ENCODE measurements at regions not wholly inside any gene's neighbourhood (a gene's known extent, or its start where the extent isn't known, plus 50 kb on each side); places are given as distances from the start of the nearest gene placed in this dataset.

- DNase-seq (ENCODE audit: low spot score): no peak
Measured at GRCh38 chr22:22802339-22802970, 85.2 kb upstream of the IGLL5 start.

DNA sequence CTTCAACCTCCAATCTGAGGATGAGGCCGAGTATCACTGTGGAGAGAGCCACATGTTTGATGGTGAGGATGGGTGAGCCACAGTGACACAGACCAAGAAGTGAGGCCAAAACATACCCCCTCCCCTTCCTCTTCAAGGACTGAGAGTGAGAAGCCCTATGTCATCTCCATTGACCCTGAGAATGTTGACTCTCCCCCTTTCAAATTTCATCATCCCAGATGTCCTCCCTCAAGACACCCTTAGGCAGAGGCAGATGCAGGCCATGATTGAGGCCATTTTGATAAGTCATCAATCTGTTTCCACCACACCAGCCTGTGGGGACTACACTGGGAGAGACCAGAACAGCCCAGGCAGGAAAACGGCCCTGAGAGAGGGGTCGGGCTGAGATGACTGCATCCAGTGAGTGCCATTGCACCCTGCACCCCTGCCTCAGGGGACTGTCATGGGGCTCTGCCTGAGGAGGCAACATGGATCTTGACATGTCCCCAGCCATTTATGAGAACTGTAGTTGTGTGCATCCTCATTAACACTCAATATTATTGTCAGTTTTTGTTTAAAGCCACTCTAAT is 84.2 kb upstream of the IGLL5 start:
- no peak for DNase-seq (ENCODE audit: low spot score)

DNA sequence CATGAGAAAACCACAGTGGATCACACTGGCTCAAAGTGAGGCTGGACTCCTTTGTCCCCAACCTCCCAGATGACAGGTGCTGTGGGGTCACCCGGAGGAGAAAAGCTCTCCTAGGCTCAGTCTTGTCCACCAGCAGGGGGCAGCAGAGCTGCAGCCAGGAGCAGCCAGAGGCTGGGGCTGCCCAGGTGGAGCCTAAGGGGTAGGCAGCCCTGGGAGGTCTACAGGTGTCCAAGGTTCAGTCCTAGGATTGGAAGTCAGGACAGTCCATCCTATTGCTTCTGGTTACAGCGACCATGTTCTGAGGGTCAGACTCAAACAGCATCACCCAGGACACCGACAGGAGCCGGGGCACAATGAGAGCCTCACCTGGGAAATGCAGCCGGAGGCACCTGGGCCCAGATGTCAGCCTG is 77.6 kb upstream of the IGLL5 start:
- no peak for DNase-seq (ENCODE audit: low spot score)

DNA sequence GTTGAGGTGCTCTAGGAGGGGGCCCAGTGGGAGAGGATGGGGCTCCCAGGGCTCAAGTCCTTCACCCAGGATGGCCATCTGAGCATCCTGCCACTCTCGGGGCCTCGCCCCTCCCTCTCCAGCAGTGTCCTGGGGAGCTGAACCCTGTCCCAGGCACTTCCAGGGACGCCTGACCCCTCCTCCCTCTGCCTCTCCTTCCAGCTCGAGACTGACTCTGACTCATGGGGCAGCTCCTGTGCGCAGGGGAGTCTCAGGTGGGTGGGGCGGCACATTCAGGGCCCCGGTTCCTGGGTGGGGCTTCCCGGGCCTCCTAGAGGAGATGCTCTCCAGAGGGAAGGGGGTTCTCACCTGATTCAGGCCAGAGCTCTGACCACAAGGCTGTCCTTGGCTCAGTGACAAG is 77.1 kb upstream of the IGLL5 start:
- DNase-seq (ENCODE audit: low spot score): no peak

DNA sequence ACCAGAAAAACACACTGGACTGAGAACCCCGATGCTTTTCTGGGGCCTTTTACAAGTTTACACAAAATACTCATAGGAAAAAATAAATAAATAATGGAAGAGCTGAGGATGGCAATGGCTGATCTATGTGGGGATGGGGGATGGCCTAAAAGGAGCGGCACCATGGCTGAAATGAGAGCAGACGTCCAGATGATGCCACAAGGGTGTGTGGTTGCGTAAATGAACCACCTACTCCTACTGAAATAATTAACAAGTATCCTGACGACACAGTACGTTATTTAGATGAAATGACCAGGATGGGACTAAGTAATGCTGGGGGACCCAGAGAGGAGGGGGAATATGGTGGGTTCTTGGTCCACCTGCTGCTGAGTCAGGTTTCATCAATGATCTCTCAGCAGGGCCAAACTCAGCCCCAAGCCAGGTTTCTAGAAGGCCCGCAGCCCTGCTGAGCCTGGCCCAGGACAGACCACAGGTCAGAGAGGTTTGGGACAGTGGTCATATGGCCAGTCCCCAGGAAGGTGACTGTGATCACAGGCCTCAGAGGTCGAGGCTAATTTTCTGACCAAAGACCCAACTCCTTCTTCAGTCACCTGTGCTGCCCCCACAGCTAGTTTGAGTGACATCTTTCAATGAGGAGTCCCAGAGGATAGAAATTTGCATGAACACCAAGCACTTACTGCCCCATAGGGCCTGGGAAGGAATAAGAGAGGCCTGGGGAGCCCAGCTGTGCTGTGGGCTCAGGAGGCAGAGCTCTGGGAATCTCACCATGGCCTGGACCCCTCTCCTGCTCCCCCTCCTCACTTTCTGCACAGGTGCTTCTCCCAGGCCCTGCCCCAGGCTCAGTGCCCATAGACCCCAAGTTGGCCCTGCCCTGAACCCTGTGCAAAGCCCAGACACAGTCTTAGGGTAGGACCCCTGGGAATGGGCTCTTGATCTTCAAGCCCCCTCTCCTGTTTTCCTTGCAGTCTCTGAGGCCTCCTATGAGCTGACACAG is 76.3 kb upstream of the IGLL5 start:
- no peak for DNase-seq (ENCODE audit: low spot score)

DNA sequence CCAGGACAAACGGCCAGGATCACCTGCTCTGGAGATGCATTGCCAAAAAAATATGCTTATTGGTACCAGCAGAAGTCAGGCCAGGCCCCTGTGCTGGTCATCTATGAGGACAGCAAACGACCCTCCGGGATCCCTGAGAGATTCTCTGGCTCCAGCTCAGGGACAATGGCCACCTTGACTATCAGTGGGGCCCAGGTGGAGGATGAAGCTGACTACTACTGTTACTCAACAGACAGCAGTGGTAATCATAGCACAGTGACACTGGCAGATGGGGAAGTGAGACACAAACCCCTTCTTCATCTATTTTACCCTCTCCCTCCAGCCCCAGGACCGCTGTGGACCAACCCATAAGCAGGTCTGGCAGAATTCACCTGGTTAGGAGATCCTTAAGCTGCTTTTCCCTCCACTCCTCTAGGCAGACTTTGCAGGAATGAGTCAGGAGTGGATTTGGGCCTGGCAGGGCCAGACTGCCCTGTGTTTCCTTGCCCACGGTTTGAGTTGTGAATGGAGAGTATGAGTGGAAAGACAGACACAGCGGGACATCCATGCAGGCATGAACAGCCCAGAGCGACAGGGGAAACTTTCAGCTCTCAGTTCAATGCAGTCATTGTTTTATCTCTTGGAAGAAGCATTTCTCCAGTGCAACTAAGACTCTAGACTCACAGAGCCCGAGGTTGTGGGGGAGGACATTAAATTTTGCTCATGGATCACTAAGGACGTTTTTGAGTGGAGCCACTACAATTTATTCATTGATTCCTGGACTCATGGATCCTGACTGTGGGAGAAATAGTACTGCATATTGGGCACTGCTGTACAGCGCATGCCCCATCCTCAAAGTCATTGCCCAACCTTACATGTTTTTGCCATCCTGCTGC is 75.3 kb upstream of the IGLL5 start:
- DNase-seq (ENCODE audit: low spot score): no peak

DNA sequence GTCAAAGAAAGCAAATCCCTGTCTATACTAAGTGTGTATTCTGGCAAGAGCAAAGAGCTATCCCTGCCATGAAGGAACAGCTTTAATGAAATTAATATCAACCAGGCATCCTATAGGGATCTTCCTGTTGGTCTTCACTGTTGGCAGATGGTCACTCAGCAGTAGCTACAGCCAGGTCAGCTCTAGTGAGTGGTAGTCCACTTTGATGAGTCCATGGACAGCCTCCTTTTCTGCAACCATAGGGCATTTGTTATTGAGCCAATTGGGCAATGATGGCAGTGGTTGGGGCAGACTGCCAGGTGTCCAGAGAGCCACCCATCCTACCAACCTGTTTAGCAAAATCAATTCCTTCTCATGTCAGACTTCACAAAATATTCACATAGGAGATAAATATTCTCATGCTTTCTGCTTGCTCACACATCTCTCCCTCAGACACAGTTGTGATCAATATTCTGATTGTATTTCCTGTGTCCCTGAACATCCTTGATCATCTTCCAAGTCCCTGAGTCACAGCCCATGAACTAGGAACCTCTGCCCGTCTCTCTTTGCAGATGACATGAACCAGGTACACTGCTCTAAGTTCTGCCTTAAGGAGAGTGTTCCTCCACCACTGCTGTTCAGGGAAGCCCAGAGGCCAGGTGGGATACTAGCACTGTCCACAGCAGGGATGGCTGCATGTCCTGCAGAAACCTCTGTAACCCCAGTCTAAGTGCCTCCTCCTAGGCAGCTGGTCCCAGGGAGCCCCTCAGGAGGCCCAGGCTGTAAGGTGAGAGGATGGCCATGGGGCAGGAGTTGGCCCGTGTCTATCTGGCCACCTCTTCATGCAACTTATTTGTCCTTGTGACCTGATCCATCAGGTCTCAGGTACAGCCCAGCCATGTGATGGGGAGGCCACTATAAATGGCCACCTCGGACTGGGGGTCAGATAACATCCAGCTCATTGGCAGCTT is 74.2 kb upstream of the IGLL5 start:
- DNase-seq (ENCODE audit: low spot score): no peak

- no peak for DNase-seq (ENCODE audit: low spot score)
Measured at GRCh38 chr22:22814666-22815396, 72.8 kb upstream of the IGLL5 start.

DNA sequence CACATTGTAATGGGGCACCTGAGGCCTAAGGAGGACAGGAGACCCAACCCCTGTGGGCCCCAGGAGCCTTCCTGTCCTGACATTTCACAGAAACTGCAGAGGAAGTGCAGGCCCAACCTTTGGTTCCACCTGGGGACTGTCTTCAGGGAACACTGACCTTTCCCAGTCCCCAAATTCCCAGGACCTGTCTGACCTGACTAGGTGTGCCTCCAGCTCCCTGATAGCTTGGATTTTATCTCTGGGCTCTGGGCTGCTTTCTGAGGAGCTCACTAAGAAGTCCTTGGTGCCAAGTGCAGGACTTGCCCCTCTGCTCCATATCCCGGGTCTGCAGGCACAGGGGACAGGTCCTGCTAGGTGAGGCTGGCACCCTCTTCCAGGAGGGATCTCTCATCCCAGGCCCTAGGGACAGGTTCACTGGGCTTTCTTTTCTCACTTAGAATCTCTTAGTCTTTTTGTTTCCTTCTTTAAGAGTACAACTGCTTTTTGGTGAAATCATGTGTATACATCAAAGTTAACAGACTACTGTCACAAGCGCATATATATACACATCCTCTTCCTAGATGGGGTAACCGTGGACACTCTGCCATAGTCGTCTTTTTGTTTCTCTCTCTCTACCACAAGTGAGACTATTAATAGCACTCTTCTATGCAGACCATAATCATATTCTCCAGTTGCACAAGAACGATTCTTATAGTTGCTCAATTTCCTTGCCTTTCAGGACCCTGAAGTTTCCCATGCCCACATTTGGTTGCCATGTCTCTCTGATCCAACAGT is 72.0 kb upstream of the IGLL5 start:
- DNase-seq (ENCODE audit: low spot score): no peak

GRCh38 chr22:22816171-22816514 is 71.5 kb upstream of the IGLL5 start:
- DNase-seq (ENCODE audit: low spot score): no peak

GRCh38 chr22:22816766-22817410 is 70.7 kb upstream of the IGLL5 start:
- DNase-seq (ENCODE audit: low spot score): no peak

DNA sequence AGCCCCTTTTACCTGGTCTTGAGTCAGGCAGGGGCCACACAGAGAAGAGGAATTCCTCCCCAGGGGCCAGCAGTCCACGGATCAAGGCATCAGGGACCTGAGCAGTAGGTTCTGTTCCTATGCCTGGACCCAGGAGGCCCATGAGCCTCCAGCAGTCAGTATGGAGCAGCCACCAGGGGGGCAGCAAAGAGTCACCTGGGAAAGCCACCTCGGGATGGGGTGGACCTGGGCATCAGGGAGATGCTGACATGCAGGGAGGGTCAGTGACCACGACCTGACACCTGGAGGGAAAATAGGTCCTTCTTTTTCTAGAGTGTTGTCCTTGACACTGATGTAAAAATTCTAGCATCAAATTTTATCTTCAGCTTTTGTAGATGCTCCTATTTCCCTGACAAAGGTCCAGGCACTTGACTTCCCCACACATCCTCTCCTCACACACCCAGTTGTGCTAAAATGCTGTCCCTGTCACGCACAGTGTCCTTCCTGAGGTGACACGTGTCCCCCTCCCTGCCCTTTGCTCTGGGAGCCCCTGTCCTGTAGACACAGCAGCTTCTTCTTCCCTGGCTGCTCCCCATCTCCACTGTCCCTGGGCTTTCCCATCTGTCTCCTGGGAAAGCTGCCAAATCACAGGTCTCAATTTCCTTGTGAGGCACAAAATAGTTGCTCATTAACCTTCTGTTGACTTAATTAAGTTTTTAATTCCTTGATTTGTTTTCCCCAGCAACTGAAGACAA is 70.0 kb upstream of the IGLL5 start:
- DNase-seq (ENCODE audit: low spot score): no peak

- DNase-seq (ENCODE audit: low spot score): no peak
Measured at GRCh38 chr22:22818202-22818538, 69.4 kb upstream of the IGLL5 start.

GRCh38 chr22:22818861-22819855 is 68.5 kb upstream of the IGLL5 start:
- no peak for DNase-seq (ENCODE audit: low spot score)

GRCh38 chr22:22820076-22820475 is 67.5 kb upstream of the IGLL5 start:
- no peak for DNase-seq (ENCODE audit: low spot score)

GRCh38 chr22:22820626-22821025 is 67.0 kb upstream of the IGLL5 start:
- DNase-seq (ENCODE audit: low spot score): no peak

DNA sequence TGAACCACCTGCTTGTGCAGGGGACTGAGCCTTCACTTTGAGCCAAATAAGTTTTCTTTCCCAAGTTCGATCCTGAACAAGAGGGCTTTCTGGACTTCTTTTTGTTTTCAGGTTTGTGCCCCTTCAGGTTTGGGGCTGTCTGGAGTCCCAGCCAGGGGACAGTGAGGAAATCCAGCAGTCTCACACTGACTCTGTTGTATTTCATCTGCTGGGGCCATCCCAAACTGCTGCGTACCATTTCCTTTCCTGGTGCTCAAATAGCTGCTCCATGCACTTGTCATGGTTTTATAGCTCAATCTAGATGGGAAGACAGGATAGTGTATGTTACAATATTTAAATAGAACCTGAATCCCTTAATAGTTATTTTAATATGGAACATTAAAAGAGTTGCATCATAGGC is 66.3 kb upstream of the IGLL5 start:
- DNase-seq (ENCODE audit: low spot score): no peak

All from SK-N-DZ (cell line).